ENCODE measurements at regions not wholly inside any gene's neighbourhood (a gene's known extent, or its start where the extent isn't known, plus 50 kb on each side); places are given as distances from the start of the nearest gene placed in this dataset.
A peak's percentile ranks its signal among the peaks of the same experiment; 100 is the strongest.

GRCh38 chr4:103938488-103938887 is 218.7 kb upstream of the TACR3 start:
- H3K4me3 ChIP-seq: no peak overlapping the region
- TF ChIP-seq CTCF (IDR thresholded peaks at IDR 0.05): no peak
- no peaks in the 10 kb centered on the region for H3K9me3 ChIP-seq
- no peaks in the 10 kb centered on the region for H3K4me1 ChIP-seq
- no peak overlapping the region for H3K27ac ChIP-seq
- peaks cover 0 to 4% of the 10 kb centered on the region in 2 donors for H3K27me3 ChIP-seq
- H3K36me3 ChIP-seq: no peaks in the 10 kb centered on the region
- DNase-seq: no peak
- intact Hi-C loops (cut with DNase I; ENCODE audit: low total_unique reads): no loop called here

GRCh38 chr4:103936653-103937145 is 216.9 kb upstream of the TACR3 start:
- Histone ChIP-seq H3K36me3 (no peaks in the 10 kb centered on the region), H3K9me3 (no peaks in the 10 kb centered on the region), H3K4me1 (no peaks in the 10 kb centered on the region), H3K27ac (no peak overlapping the region), H3K27me3 (peaks cover 0 to 4% of the 10 kb centered on the region in 2 donors), H3K4me3 (no peak overlapping the region)
- intact Hi-C loops (cut with DNase I; ENCODE audit: low total_unique reads): no loop called here
- TF ChIP-seq CTCF (IDR thresholded peaks at IDR 0.05): no peak
- no peak for DNase-seq

- DNase-seq: no peak
- Histone ChIP-seq H3K4me1 (no peaks in the 10 kb centered on the region), H3K36me3 (no peaks in the 10 kb centered on the region), H3K27ac (no peak overlapping the region), H3K9me3 (no peaks in the 10 kb centered on the region), H3K27me3 (peaks cover 0 to 4% of the 10 kb centered on the region in 2 donors), H3K4me3 (no peak overlapping the region)
- intact Hi-C loops (cut with DNase I; ENCODE audit: low total_unique reads): no loop called here
- TF ChIP-seq CTCF (IDR thresholded peaks at IDR 0.05): peak; percentile 30 to 60
Observed at GRCh38 chr4:103934178-103934789, 214.5 kb upstream of the TACR3 start.

GRCh38 chr4:103928370-103928769 is 208.6 kb upstream of the TACR3 start:
- Histone ChIP-seq H3K4me3 (no peak overlapping the region), H3K27ac (no peak overlapping the region), H3K27me3 (no peaks in the 10 kb centered on the region), H3K36me3 (no peaks in the 10 kb centered on the region), H3K4me1 (no peaks in the 10 kb centered on the region), H3K9me3 (no peaks in the 10 kb centered on the region)
- no peak for TF ChIP-seq CTCF (IDR thresholded peaks at IDR 0.05)
- DNase-seq: no peak
- intact Hi-C loops (cut with DNase I; ENCODE audit: low total_unique reads): no loop called here

GRCh38 chr4:103923551-103923950 is 203.8 kb upstream of the TACR3 start:
- intact Hi-C loops (cut with DNase I; ENCODE audit: low total_unique reads): no loop called here
- H3K4me1 ChIP-seq: no peaks in the 10 kb centered on the region
- no peak overlapping the region for H3K27ac ChIP-seq
- H3K9me3 ChIP-seq: no peaks in the 10 kb centered on the region
- no peaks in the 10 kb centered on the region for H3K27me3 ChIP-seq
- H3K4me3 ChIP-seq: no peak overlapping the region
- TF ChIP-seq CTCF (IDR thresholded peaks at IDR 0.05): no peak
- no peaks in the 10 kb centered on the region for H3K36me3 ChIP-seq
- DNase-seq: no peak

- intact Hi-C loops (cut with DNase I; ENCODE audit: low total_unique reads): no loop called here
- TF ChIP-seq CTCF (IDR thresholded peaks at IDR 0.05): no peak
- Histone ChIP-seq H3K9me3 (no peaks in the 10 kb centered on the region), H3K4me1 (no peaks in the 10 kb centered on the region), H3K27ac (no peak overlapping the region), H3K36me3 (no peaks in the 10 kb centered on the region), H3K4me3 (no peak overlapping the region), H3K27me3 (no peaks in the 10 kb centered on the region)
- DNase-seq: no peak
Observed at GRCh38 chr4:103918214-103918613, 198.4 kb upstream of the TACR3 start.

Measured in tibial artery (tissue), 4 donors.